GM23338 (cell line): ENCODE measurements at regions not wholly inside any gene's neighbourhood (a gene's known extent, or its start where the extent isn't known, plus 50 kb on each side); places are given as distances from the start of the nearest gene placed in this dataset.

Experiments
- ATAC-seq: fragments of 200-7000 bp; cut with Tn5 transposase; 3 replicates; pipeline ENCODE4 v1.9.1; 2020
- DNase-seq: peaks from one replicate; pipeline ENCODE4 v3.0.0-alpha.2; 2015; ENCODE audit warnings: low spot score
- H2AFZ ChIP-seq: fragments of 200-600 bp; sonication (generic); 2 replicates; pipeline ENCODE4 v1.8.0; 2016; ENCODE audit warnings: antibody characterized with exemption, mild to moderate bottlenecking, moderate library complexity
- H3F3A ChIP-seq: fragments of 200-600 bp; sonication (generic); replicated peaks from 2 replicates; pipeline ENCODE4 v1.8.0; 2017; ENCODE audit warnings: antibody characterized with exemption, mixed run types, low read depth
- H3K27ac ChIP-seq: fragments of 200-600 bp; sonication (generic); 2 replicates; pipeline ENCODE4 v1.6.1; 2016; ENCODE audit warnings: low read depth
- H3K27me3 ChIP-seq: fragments of 200-600 bp; sonication (generic); 2 replicates; pipeline ENCODE4 v1.8.0; 2016; ENCODE audit warnings: mild to moderate bottlenecking, mixed run types, moderate library complexity; ENCODE audit not compliant: insufficient read depth
- H3K36me3 ChIP-seq: fragments of 200-600 bp; sonication (generic); 2 replicates; pipeline ENCODE4 v1.8.0; 2016; ENCODE audit warnings: mild to moderate bottlenecking; ENCODE audit not compliant: insufficient read depth
- H3K4me1 ChIP-seq: fragments of 200-600 bp; sonication (generic); 2 replicates; pipeline ENCODE4 v1.8.0; 2016; ENCODE audit warnings: mild to moderate bottlenecking, moderate library complexity; ENCODE audit not compliant: insufficient read depth
- H3K4me2 ChIP-seq: fragments of 200-600 bp; sonication (generic); 2 replicates; pipeline ENCODE4 v1.7.1; 2017; ENCODE audit warnings: mixed run types
- H3K4me3 ChIP-seq: fragments of 200-600 bp; sonication (generic); 2 replicates; pipeline ENCODE4 v1.6.1; 2016; ENCODE audit warnings: mixed run types
- H3K79me2 ChIP-seq: fragments of 200-600 bp; sonication (generic); replicated peaks from 2 replicates; pipeline ENCODE4 v1.8.0; 2017; ENCODE audit warnings: mild to moderate bottlenecking; ENCODE audit not compliant: insufficient read depth
- H3K9me2 ChIP-seq: fragments of 200-600 bp; sonication (generic); 2 replicates; pipeline ENCODE4 v1.8.0; 2017; ENCODE audit not compliant: insufficient read depth
- H4K20me1 ChIP-seq: fragments of 200-600 bp; sonication (generic); replicated peaks from 2 replicates; pipeline ENCODE4 v1.8.0; 2017; ENCODE audit warnings: mild to moderate bottlenecking; ENCODE audit not compliant: insufficient read depth
- H3K27ac Mint-ChIP-seq: 2 replicates; pipeline ENCODE4 v1.8.0; 2020; ENCODE audit warnings: inconsistent platforms, mild to moderate bottlenecking, moderate library complexity, mixed read lengths
- H3K27me3 Mint-ChIP-seq: 3 replicates; pipeline ENCODE4 v1.8.0; 2022; ENCODE audit warnings: low read depth, mild to moderate bottlenecking, moderate library complexity, mixed read lengths, inconsistent platforms; ENCODE audit not compliant: insufficient read depth, poor library complexity
- H3K36me3 Mint-ChIP-seq: 3 replicates; pipeline ENCODE4 v1.8.0; 2021; ENCODE audit warnings: low read depth, mild to moderate bottlenecking, inconsistent platforms, moderate library complexity, mixed read lengths
- H3K4me1 Mint-ChIP-seq: 3 replicates; pipeline ENCODE4 v1.8.0; 2020; ENCODE audit warnings: mild to moderate bottlenecking, inconsistent platforms, mixed read lengths
- H3K4me3 Mint-ChIP-seq: 3 replicates; pipeline ENCODE4 v1.8.0; 2021; ENCODE audit warnings: moderate library complexity, mild to moderate bottlenecking, inconsistent platforms, mixed read lengths
- H3K9me3 Mint-ChIP-seq: 3 replicates; pipeline ENCODE4 v1.8.0; 2020; ENCODE audit warnings: moderate library complexity, mild to moderate bottlenecking, inconsistent platforms, mixed read lengths
- CREB1 ChIP-seq: fragments of 250-450 bp; sonication (Bioruptor Pico); IDR thresholded peaks from 2 replicates; pipeline ENCODE4 v1.5.0; 2020; ENCODE audit warnings: low read depth, mild to moderate bottlenecking, moderate library complexity
- EZH2 ChIP-seq: fragments of 200-600 bp; sonication (generic); IDR thresholded peaks from one replicate; pipeline ENCODE4 v1.8.0; 2017; ENCODE audit warnings: antibody characterized with exemption, mild to moderate bottlenecking, low read depth; ENCODE audit not compliant: unreplicated experiment
- EZH2phosphoT487 ChIP-seq: fragments of 200-600 bp; sonication (generic); IDR thresholded peaks from one replicate; pipeline ENCODE4 v1.8.1; 2018; ENCODE audit warnings: antibody characterized with exemption; ENCODE audit not compliant: unreplicated experiment
- JUNB ChIP-seq: IDR thresholded peaks from one replicate; pipeline ENCODE4 v1.6.1; 2016; ENCODE audit warnings: antibody characterized with exemption; ENCODE audit not compliant: unreplicated experiment
- ZNF114 ChIP-seq: fragments of 250-450 bp; sonication (Bioruptor Pico); IDR thresholded peaks from 2 replicates; pipeline ENCODE4 v1.5.0; 2020; ENCODE audit warnings: mild to moderate bottlenecking, moderate library complexity
- ZNF331 ChIP-seq: fragments of 250-450 bp; sonication (Bioruptor Pico); IDR thresholded peaks from 2 replicates; pipeline ENCODE4 v1.5.0; 2020; ENCODE audit warnings: low read depth, mild to moderate bottlenecking, moderate library complexity
- TF ChIP-seq, protein P1 (sequence below), 2 experiments: fragments of 200-600 bp in 1 of 2; sonication (generic) in 1 of 2; conservative IDR thresholded peaks; 2 replicates each; pipeline versions ENCODE4 v1.5.1 to v1.6.1; 2016 to 2017; ENCODE audit warnings: antibody characterized with exemption in 2 of 2, low read depth in 2 of 2, mild to moderate bottlenecking in 2 of 2, moderate library complexity in 1 of 2
- TF ChIP-seq, protein P2 (sequence below): fragments of 250-450 bp; sonication (Bioruptor Pico); IDR thresholded peaks from 2 replicates; pipeline ENCODE4 v1.5.0; 2020; ENCODE audit warnings: mild to moderate bottlenecking, moderate library complexity
- TF ChIP-seq, protein P3 (sequence below): IDR thresholded peaks from one replicate; pipeline ENCODE4 v1.6.1; 2018; ENCODE audit warnings: antibody characterized with exemption; ENCODE audit not compliant: unreplicated experiment

DNA sequence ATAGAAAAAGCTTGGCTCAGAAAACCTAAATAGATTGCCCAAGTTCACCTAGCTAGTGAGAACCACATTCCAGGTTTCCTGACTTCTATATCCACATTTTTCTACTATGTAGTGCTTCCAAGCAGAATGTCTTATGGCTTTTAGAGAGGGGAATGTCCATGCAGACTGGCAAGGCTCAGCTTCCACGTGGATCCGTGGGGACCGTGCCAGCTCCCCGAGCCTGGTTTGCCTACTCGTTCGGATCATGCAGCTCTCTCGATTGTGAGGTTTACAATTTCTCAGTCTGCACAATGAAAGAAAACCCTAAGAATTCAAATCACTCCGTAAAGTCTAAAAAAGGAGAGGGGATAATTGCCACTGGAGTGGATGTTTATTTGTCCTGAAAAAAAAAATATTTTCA lies 256.5 kb upstream of the NR4A3 start (continued):
- TF ChIP-seq ZNF114 (CRISPR knock-in tag) (no peak), CREB1 (CRISPR knock-in tag) (no peak), JUNB (no peak)
- TF ChIP-seq, protein P1, sequence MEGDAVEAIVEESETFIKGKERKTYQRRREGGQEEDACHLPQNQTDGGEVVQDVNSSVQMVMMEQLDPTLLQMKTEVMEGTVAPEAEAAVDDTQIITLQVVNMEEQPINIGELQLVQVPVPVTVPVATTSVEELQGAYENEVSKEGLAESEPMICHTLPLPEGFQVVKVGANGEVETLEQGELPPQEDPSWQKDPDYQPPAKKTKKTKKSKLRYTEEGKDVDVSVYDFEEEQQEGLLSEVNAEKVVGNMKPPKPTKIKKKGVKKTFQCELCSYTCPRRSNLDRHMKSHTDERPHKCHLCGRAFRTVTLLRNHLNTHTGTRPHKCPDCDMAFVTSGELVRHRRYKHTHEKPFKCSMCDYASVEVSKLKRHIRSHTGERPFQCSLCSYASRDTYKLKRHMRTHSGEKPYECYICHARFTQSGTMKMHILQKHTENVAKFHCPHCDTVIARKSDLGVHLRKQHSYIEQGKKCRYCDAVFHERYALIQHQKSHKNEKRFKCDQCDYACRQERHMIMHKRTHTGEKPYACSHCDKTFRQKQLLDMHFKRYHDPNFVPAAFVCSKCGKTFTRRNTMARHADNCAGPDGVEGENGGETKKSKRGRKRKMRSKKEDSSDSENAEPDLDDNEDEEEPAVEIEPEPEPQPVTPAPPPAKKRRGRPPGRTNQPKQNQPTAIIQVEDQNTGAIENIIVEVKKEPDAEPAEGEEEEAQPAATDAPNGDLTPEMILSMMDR (conservative IDR thresholded peaks at IDR 0.05; ENCODE audit: low read depth in 2 of 2) = no peak

DNA sequence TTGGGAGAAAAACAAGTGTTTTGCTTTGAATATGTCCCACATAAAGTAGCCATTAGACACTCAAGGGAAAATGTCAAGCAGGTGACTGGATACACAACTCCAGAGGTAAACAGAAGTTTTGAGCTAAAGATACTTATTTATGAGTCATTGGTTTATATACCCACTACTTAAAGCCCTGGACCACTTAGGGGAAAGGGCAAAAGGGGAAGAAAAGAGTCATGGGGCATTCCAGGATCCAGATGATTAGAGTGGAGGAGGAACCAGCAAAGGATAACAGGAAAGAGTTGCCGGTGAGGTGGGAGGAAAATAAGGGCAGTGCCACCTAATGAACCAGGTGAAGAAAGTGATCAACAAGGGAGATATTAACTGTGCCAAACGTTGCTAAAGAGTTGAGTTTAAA lies 254.2 kb upstream of the NR4A3 start:
- no peaks in the 10 kb centered on the region for H3K27me3 ChIP-seq
- TF ChIP-seq EZH2phosphoT487 = no peak
- ATAC-seq = no peak
- Mint-ChIP-seq H3K36me3 (no peaks in the 10 kb centered on the region), H3K27me3 (no peaks in the 10 kb centered on the region), H3K27ac (no peak overlapping the region), H3K4me3 (no peak overlapping the region), H3K4me1 (no peaks in the 10 kb centered on the region), H3K9me3 (no peaks in the 10 kb centered on the region)
- H4K20me1 ChIP-seq = no peaks in the 10 kb centered on the region
- no peaks in the 10 kb centered on the region for H3K36me3 ChIP-seq
- DNase-seq = no peak
- H3F3A ChIP-seq = no peaks in the 10 kb centered on the region
- H3K9me2 ChIP-seq = no peaks in the 10 kb centered on the region
- no peak overlapping the region for H3K4me3 ChIP-seq
- no peaks in the 10 kb centered on the region for H3K79me2 ChIP-seq
- no peak overlapping the region for H2AFZ ChIP-seq
- H3K4me2 ChIP-seq = no peak overlapping the region
- H3K4me1 ChIP-seq = no peaks in the 10 kb centered on the region
- no peak overlapping the region for H3K27ac ChIP-seq

DNA sequence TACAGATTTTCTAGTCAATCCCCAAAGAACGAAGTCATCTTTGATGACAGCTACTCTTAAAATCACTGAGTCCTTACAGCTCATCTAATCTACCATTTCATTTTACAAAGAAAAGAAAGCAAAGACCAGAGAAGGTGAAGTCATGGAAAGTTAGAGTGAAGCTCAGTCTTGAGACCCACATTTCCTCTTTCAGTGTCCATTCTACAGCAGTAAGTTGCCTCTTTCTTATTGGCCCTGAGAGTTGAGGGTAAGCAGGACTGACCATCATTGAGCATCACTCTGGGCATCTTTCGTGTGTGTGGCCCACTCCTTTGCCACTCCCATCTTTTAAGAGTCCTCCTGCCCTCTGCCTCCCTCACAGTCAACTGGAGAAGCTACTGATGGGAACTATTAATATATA lies 251.8 kb upstream of the NR4A3 start:
- Mint-ChIP-seq H3K9me3 (no peaks in the 10 kb centered on the region), H3K4me1 (no peaks in the 10 kb centered on the region), H3K27ac (no peak overlapping the region), H3K27me3 (peaks cover 3% of the 10 kb centered on the region), H3K36me3 (no peaks in the 10 kb centered on the region), H3K4me3 (no peak overlapping the region)
- no peak for ATAC-seq
- no peak for DNase-seq
- no peaks in the 10 kb centered on the region for H3K27me3 ChIP-seq
- H3K9me2 ChIP-seq = no peaks in the 10 kb centered on the region
- H3K36me3 ChIP-seq = no peaks in the 10 kb centered on the region
- no peaks in the 10 kb centered on the region for H3F3A ChIP-seq
- no peak overlapping the region for H3K4me2 ChIP-seq
- H2AFZ ChIP-seq = no peak overlapping the region
- H3K4me1 ChIP-seq = no peaks in the 10 kb centered on the region
- H4K20me1 ChIP-seq = no peaks in the 10 kb centered on the region
- H3K4me3 ChIP-seq = no peak overlapping the region
- no peaks in the 10 kb centered on the region for H3K79me2 ChIP-seq
- no peak overlapping the region for H3K27ac ChIP-seq
- TF ChIP-seq, protein P2, sequence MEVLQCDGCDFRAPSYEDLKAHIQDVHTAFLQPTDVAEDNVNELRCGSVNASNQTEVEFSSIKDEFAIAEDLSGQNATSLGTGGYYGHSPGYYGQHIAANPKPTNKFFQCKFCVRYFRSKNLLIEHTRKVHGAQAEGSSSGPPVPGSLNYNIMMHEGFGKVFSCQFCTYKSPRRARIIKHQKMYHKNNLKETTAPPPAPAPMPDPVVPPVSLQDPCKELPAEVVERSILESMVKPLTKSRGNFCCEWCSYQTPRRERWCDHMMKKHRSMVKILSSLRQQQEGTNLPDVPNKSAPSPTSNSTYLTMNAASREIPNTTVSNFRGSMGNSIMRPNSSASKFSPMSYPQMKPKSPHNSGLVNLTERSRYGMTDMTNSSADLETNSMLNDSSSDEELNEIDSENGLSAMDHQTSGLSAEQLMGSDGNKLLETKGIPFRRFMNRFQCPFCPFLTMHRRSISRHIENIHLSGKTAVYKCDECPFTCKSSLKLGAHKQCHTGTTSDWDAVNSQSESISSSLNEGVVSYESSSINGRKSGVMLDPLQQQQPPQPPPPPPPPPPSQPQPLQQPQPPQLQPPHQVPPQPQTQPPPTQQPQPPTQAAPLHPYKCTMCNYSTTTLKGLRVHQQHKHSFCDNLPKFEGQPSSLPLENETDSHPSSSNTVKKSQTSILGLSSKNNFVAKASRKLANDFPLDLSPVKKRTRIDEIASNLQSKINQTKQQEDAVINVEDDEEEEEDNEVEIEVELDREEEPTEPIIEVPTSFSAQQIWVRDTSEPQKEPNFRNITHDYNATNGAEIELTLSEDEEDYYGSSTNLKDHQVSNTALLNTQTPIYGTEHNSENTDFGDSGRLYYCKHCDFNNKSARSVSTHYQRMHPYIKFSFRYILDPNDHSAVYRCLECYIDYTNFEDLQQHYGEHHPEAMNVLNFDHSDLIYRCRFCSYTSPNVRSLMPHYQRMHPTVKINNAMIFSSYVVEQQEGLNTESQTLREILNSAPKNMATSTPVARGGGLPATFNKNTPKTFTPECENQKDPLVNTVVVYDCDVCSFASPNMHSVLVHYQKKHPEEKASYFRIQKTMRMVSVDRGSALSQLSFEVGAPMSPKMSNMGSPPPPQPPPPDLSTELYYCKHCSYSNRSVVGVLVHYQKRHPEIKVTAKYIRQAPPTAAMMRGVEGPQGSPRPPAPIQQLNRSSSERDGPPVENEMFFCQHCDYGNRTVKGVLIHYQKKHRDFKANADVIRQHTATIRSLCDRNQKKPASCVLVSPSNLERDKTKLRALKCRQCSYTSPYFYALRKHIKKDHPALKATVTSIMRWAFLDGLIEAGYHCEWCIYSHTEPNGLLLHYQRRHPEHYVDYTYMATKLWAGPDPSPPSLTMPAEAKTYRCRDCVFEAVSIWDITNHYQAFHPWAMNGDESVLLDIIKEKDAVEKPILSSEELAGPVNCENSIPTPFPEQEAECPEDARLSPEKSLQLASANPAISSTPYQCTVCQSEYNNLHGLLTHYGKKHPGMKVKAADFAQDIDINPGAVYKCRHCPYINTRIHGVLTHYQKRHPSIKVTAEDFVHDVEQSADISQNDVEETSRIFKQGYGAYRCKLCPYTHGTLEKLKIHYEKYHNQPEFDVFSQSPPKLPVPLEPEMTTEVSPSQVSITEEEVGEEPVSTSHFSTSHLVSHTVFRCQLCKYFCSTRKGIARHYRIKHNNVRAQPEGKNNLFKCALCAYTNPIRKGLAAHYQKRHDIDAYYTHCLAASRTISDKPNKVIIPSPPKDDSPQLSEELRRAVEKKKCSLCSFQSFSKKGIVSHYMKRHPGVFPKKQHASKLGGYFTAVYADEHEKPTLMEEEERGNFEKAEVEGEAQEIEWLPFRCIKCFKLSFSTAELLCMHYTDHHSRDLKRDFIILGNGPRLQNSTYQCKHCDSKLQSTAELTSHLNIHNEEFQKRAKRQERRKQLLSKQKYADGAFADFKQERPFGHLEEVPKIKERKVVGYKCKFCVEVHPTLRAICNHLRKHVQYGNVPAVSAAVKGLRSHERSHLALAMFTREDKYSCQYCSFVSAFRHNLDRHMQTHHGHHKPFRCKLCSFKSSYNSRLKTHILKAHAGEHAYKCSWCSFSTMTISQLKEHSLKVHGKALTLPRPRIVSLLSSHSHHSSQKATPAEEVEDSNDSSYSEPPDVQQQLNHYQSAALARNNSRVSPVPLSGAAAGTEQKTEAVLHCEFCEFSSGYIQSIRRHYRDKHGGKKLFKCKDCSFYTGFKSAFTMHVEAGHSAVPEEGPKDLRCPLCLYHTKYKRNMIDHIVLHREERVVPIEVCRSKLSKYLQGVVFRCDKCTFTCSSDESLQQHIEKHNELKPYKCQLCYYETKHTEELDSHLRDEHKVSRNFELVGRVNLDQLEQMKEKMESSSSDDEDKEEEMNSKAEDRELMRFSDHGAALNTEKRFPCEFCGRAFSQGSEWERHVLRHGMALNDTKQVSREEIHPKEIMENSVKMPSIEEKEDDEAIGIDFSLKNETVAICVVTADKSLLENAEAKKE (CRISPR knock-in tag) = no peak
- TF ChIP-seq EZH2phosphoT487 = no peak
- no peak for TF ChIP-seq ZNF331
- no peak for TF ChIP-seq JUNB
- TF ChIP-seq EZH2 = no peak
- TF ChIP-seq, protein P3, sequence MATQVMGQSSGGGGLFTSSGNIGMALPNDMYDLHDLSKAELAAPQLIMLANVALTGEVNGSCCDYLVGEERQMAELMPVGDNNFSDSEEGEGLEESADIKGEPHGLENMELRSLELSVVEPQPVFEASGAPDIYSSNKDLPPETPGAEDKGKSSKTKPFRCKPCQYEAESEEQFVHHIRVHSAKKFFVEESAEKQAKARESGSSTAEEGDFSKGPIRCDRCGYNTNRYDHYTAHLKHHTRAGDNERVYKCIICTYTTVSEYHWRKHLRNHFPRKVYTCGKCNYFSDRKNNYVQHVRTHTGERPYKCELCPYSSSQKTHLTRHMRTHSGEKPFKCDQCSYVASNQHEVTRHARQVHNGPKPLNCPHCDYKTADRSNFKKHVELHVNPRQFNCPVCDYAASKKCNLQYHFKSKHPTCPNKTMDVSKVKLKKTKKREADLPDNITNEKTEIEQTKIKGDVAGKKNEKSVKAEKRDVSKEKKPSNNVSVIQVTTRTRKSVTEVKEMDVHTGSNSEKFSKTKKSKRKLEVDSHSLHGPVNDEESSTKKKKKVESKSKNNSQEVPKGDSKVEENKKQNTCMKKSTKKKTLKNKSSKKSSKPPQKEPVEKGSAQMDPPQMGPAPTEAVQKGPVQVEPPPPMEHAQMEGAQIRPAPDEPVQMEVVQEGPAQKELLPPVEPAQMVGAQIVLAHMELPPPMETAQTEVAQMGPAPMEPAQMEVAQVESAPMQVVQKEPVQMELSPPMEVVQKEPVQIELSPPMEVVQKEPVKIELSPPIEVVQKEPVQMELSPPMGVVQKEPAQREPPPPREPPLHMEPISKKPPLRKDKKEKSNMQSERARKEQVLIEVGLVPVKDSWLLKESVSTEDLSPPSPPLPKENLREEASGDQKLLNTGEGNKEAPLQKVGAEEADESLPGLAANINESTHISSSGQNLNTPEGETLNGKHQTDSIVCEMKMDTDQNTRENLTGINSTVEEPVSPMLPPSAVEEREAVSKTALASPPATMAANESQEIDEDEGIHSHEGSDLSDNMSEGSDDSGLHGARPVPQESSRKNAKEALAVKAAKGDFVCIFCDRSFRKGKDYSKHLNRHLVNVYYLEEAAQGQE = no peak
- TF ChIP-seq CREB1 (CRISPR knock-in tag) = no peak
- TF ChIP-seq ZNF114 (CRISPR knock-in tag) = no peak
